Fibroblast of skin of back (primary cell): ENCODE measurements at regions not wholly inside any gene's neighbourhood (a gene's known extent, or its start where the extent isn't known, plus 50 kb on each side); places are given as distances from the start of the nearest gene placed in this dataset.

Experiments
- DNase-seq: peaks from one replicate; pipeline ENCODE4 v3.0.0-alpha.2; 2013

GRCh38 chr15:77786181-77786890 is 153.6 kb upstream of the LINGO1 start:
- DNase-seq: no peak

GRCh38 chr15:77784361-77785292 is 151.9 kb upstream of the LINGO1 start:
- DNase-seq: peak; percentile 11

- DNase-seq: no peak
Observed at GRCh38 chr15:77783636-77784035, 150.9 kb upstream of the LINGO1 start.

- no peak for DNase-seq
Observed at GRCh38 chr15:77782691-77783090, 150.0 kb upstream of the LINGO1 start.

GRCh38 chr15:77781946-77782240 is 149.2 kb upstream of the LINGO1 start:
- no peak for DNase-seq

GRCh38 chr15:77781151-77781945 is 148.6 kb upstream of the LINGO1 start:
- no peak for DNase-seq

- DNase-seq: no peak
Observed at GRCh38 chr15:77778802-77779201, 146.1 kb upstream of the LINGO1 start.

GRCh38 chr15:77775837-77776236 is 143.1 kb upstream of the LINGO1 start:
- no peak for DNase-seq

- DNase-seq: no peak
Observed at GRCh38 chr15:77775373-77775772, 142.7 kb upstream of the LINGO1 start.

GRCh38 chr15:77774350-77774749 is 141.6 kb upstream of the LINGO1 start:
- no peak for DNase-seq

GRCh38 chr15:77773903-77774302 is 141.2 kb upstream of the LINGO1 start:
- DNase-seq: no peak

GRCh38 chr15:77772641-77773402 is 140.1 kb upstream of the LINGO1 start:
- no peak for DNase-seq

- no peak for DNase-seq
Observed at GRCh38 chr15:77771616-77772015, 138.9 kb upstream of the LINGO1 start.

- no peak for DNase-seq
Observed at GRCh38 chr15:77769700-77770099, 137.0 kb upstream of the LINGO1 start.

GRCh38 chr15:77768521-77769078 is 135.9 kb upstream of the LINGO1 start:
- DNase-seq: no peak

- no peak for DNase-seq
Observed at GRCh38 chr15:77768107-77768506, 135.4 kb upstream of the LINGO1 start.

- no peak for DNase-seq
Observed at GRCh38 chr15:77764095-77764494, 131.4 kb upstream of the LINGO1 start.

- no peak for DNase-seq
Observed at GRCh38 chr15:77762747-77763355, 130.1 kb upstream of the LINGO1 start.

GRCh38 chr15:77759896-77760592 is 127.3 kb upstream of the LINGO1 start:
- DNase-seq: no peak

- no peak for DNase-seq
Observed at GRCh38 chr15:77753939-77754338, 121.2 kb upstream of the LINGO1 start.

- DNase-seq: peak; percentile 27
Observed at GRCh38 chr15:77753281-77753873, 120.7 kb upstream of the LINGO1 start.
